Mammary epithelial cell (primary cell): ENCODE measurements at regions not wholly inside any gene's neighbourhood (a gene's known extent, or its start where the extent isn't known, plus 50 kb on each side); places are given as distances from the start of the nearest gene placed in this dataset.
"Not testable (repeated sequence)": the region's sequence is repeated elsewhere in the genome, so short reads cannot be mapped to it uniquely, and the experiment has no call there.

Experiments used
- CTCF ChIP-seq, 2 donors: IDR thresholded peaks in 1 of 2; conservative IDR thresholded peaks in 1 of 2; 2 replicates each; pipeline ENCODE4 v1.5.1; 2011 to 2012; ENCODE audit warnings: inconsistent platforms in 2 of 2, low read length in 2 of 2, mild to moderate bottlenecking in 2 of 2, control low read depth in 1 of 2, low read depth in 1 of 2; ENCODE audit not compliant: insufficient read depth in 1 of 2; ENCODE audit errors: extremely low read depth in 1 of 2
- EZH2 ChIP-seq: IDR thresholded peaks from 2 replicates; pipeline ENCODE4 v1.6.1; 2012; ENCODE audit warnings: low read length, inconsistent platforms, borderline replicate concordance

- TF ChIP-seq CTCF (conservative IDR thresholded peaks at IDR 0.05 in 1 of 2, IDR thresholded peaks at IDR 0.05 in 1 of 2; ENCODE audit: extremely low read depth in 1 of 2, insufficient read depth in 1 of 2, low read depth in 1 of 2, low read length in 2 of 2); EZH2: not testable (repeated sequence)
Measured at GRCh38 chr15:30761365-30761764, 135.4 kb downstream of the ARHGAP11B start.
